ENCODE measurements at regions not wholly inside any gene's neighbourhood (a gene's known extent, or its start where the extent isn't known, plus 50 kb on each side); places are given as distances from the start of the nearest gene placed in this dataset.

GRCh38 chr14:71623939-71624338 lies 308.3 kb upstream of the RGS6 start:
- TF ChIP-seq CTCF (IDR thresholded peaks at IDR 0.05; ENCODE audit: control extremely low read depth, extremely low read depth), result no peak
- 90 to 97% methylated on average over 8 of the region's 8 CpGs for WGBS, 2 donors
- Histone ChIP-seq H3K9me3 (ENCODE audit: control insufficient read depth in 4 of 4, insufficient read depth in 3 of 4, low read length in 3 of 4) (peaks cover 0 to 1% (median 0%) of the 10 kb centered on the region in 4 donors), H3K27me3 (ENCODE audit: control insufficient read depth in 3 of 3, insufficient read depth in 3 of 3, low read length in 2 of 3) (no peaks in the 10 kb centered on the region), H3K9ac (ENCODE audit: insufficient read depth in 1 of 2, low read length in 2 of 2) (no peak overlapping the region), H3K4me3 (no peak overlapping the region), H3K4me1 (ENCODE audit: control insufficient read depth in 5 of 5, insufficient read depth in 5 of 5, low read length in 5 of 5) (no peaks in the 10 kb centered on the region), H3K27ac (ENCODE audit: low read depth in 1 of 2, low read length in 1 of 2) (no peak overlapping the region), H3K36me3 (ENCODE audit: control insufficient read depth in 4 of 4, insufficient read depth in 4 of 4, low read length in 4 of 4) (peaks cover 0 to 9% (median 0%) of the 10 kb centered on the region in 4 donors)
- ATAC-seq (ENCODE audit: insufficient read depth, low FRiP score) (no peak), DNase-seq (no peak)

GRCh38 chr14:71625175-71625574 lies 307.1 kb upstream of the RGS6 start:
- no peak overlapping the region for H3K9ac ChIP-seq (ENCODE audit: insufficient read depth in 1 of 2, low read length in 2 of 2)
- no peaks in the 10 kb centered on the region for H3K4me1 ChIP-seq (ENCODE audit: control insufficient read depth in 5 of 5, insufficient read depth in 5 of 5, low read length in 5 of 5)
- no peaks in the 10 kb centered on the region for H3K27me3 ChIP-seq (ENCODE audit: control insufficient read depth in 3 of 3, insufficient read depth in 3 of 3, low read length in 2 of 3)
- no peak overlapping the region for H3K4me3 ChIP-seq
- no peak for DNase-seq
- 61 to 83% methylated on average over 6 of the region's 6 CpGs for WGBS, 2 donors
- H3K27ac ChIP-seq (ENCODE audit: low read depth in 1 of 2, low read length in 1 of 2), result no peak overlapping the region
- no peak for ATAC-seq (ENCODE audit: insufficient read depth, low FRiP score)
- H3K9me3 ChIP-seq (ENCODE audit: control insufficient read depth in 4 of 4, insufficient read depth in 3 of 4, low read length in 3 of 4), result peaks cover 0 to 1% (median 0%) of the 10 kb centered on the region in 4 donors
- no peak for TF ChIP-seq CTCF (IDR thresholded peaks at IDR 0.05; ENCODE audit: control extremely low read depth, extremely low read depth)
- peaks cover 0 to 5% (median 0%) of the 10 kb centered on the region in 4 donors for H3K36me3 ChIP-seq (ENCODE audit: control insufficient read depth in 4 of 4, insufficient read depth in 4 of 4, low read length in 4 of 4)

GRCh38 chr14:71625891-71626701 lies 306.1 kb upstream of the RGS6 start:
- no peak overlapping the region for H3K27ac ChIP-seq (ENCODE audit: low read depth in 1 of 2, low read length in 1 of 2)
- peaks cover 0 to 5% (median 0%) of the 10 kb centered on the region in 4 donors for H3K36me3 ChIP-seq (ENCODE audit: control insufficient read depth in 4 of 4, insufficient read depth in 4 of 4, low read length in 4 of 4)
- WGBS, 2 donors, result 85 to 87% methylated on average over 6 of the region's 6 CpGs
- no peaks in the 10 kb centered on the region for H3K27me3 ChIP-seq (ENCODE audit: control insufficient read depth in 3 of 3, insufficient read depth in 3 of 3, low read length in 2 of 3)
- H3K4me1 ChIP-seq (ENCODE audit: control insufficient read depth in 5 of 5, insufficient read depth in 5 of 5, low read length in 5 of 5), result no peaks in the 10 kb centered on the region
- peak overlapping the region in 1 of 2 donors; percentile 42 for H3K9ac ChIP-seq (ENCODE audit: insufficient read depth in 1 of 2, low read length in 2 of 2)
- no peak overlapping the region for H3K4me3 ChIP-seq
- ATAC-seq (ENCODE audit: insufficient read depth, low FRiP score) (no peak), DNase-seq (no peak)
- TF ChIP-seq CTCF (IDR thresholded peaks at IDR 0.05; ENCODE audit: control extremely low read depth, extremely low read depth), result no peak
- H3K9me3 ChIP-seq (ENCODE audit: control insufficient read depth in 4 of 4, insufficient read depth in 3 of 4, low read length in 3 of 4), result peaks cover 0 to 1% (median 0%) of the 10 kb centered on the region in 4 donors

Measured in lung (tissue), 11 donors.